ENCODE measurements at regions not wholly inside any gene's neighbourhood (a gene's known extent, or its start where the extent isn't known, plus 50 kb on each side); places are given as distances from the start of the nearest gene placed in this dataset.
A peak's percentile ranks its signal among the peaks of the same experiment; 100 is the strongest.
"Not testable (repeated sequence)": the region's sequence is repeated elsewhere in the genome, so short reads cannot be mapped to it uniquely, and the experiment has no call there.

GRCh38 chr6:61622601-61623000 lies 663.4 kb downstream of the KHDRBS2 start:
- Histone ChIP-seq H3K9me3 (ENCODE audit: control insufficient read depth, low read length) (no peaks in the 10 kb centered on the region), H3K4me3 (ENCODE audit: low read length) (no peak overlapping the region), H3K27me3 (ENCODE audit: control insufficient read depth, insufficient read depth) (no peaks in the 10 kb centered on the region), H3K4me1 (ENCODE audit: control insufficient read depth, insufficient read depth, low read length) (no peaks in the 10 kb centered on the region), H3K27ac (ENCODE audit: low read length) (no peak overlapping the region)
- intact Hi-C loops (cut with DNase I): no loop called here
- ATAC-seq: no peak
- 65% methylated on average over 4 of the region's 4 CpGs for WGBS
- DNase-seq: no peak

DNA sequence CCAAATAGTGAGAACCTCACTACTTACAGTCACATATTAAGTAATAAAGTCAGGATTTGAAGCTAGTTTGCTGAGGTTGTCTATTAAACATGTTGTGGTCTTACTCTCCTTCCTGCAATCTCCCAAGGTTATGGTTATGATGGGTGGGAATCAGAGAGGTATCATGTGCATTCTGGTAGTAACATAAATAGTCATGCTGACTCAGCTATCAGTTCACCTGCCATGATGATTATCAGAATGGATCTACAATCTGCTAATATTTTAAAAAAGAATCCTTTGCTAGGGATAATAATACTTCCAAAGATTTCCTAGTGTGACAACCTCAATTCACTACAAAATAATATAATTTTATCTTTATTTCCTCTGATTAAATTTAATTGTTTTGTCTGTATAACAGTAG lies 671.9 kb downstream of the KHDRBS2 start:
- H3K27me3 ChIP-seq (ENCODE audit: control insufficient read depth, insufficient read depth): no peaks in the 10 kb centered on the region
- intact Hi-C loops (cut with DNase I): no loop called here
- H3K4me3 ChIP-seq (ENCODE audit: low read length): no peak overlapping the region
- DNase-seq (no peak), ATAC-seq (no peak)
- no peaks in the 10 kb centered on the region for H3K9me3 ChIP-seq (ENCODE audit: control insufficient read depth, low read length)
- H3K4me1 ChIP-seq (ENCODE audit: control insufficient read depth, insufficient read depth, low read length): no peaks in the 10 kb centered on the region
- no peak overlapping the region for H3K27ac ChIP-seq (ENCODE audit: low read length)

GRCh38 chr6:61606500-61606899 lies 679.5 kb downstream of the KHDRBS2 start:
- WGBS: 64% methylated on average over 2 of the region's 2 CpGs
- DNase-seq: no peak
- ATAC-seq: no peak

DNA sequence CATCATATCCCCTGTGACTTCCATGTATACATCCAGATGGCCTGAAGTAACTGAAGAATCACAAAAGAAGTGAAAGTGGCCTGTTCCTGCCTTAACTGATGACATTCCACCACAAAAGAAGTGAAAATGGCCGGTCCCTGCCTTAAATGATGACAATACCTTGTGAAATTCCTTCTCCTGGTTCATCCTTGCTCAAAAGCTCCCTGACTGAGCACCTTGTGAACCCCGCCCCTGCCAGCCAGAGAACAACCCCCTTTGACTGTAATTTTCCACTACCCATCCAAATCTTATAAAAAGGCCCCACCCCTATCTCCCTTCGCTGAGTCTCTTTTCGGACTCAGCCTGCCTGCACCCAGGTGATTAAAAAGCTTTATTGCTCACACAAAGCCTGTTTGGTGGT lies 680.2 kb downstream of the KHDRBS2 start:
- DNase-seq; intact Hi-C loops (cut with DNase I); H3K4me3 ChIP-seq (ENCODE audit: low read length); ATAC-seq; H3K27me3 ChIP-seq (ENCODE audit: control insufficient read depth, insufficient read depth); H3K9me3 ChIP-seq (ENCODE audit: control insufficient read depth, low read length); H3K4me1 ChIP-seq (ENCODE audit: control insufficient read depth, insufficient read depth, low read length); H3K27ac ChIP-seq (ENCODE audit: low read length): not testable (repeated sequence)
- 62% methylated on average over 4 of the region's 4 CpGs for WGBS

More at GRCh38 chr6:61606500-61606899, 679.5 kb downstream of the KHDRBS2 start:
- Histone ChIP-seq H3K27ac (ENCODE audit: low read length) (no peak overlapping the region), H3K9me3 (ENCODE audit: control insufficient read depth, low read length) (no peaks in the 10 kb centered on the region), H3K27me3 (ENCODE audit: control insufficient read depth, insufficient read depth) (no peaks in the 10 kb centered on the region), H3K4me3 (ENCODE audit: low read length) (no peak overlapping the region), H3K4me1 (ENCODE audit: control insufficient read depth, insufficient read depth, low read length) (no peaks in the 10 kb centered on the region)
- intact Hi-C loops (cut with DNase I): no loop called here

GRCh38 chr6:61602171-61602570 lies 683.9 kb downstream of the KHDRBS2 start:
- DNase-seq; intact Hi-C loops (cut with DNase I); H3K4me1 ChIP-seq (ENCODE audit: control insufficient read depth, insufficient read depth, low read length); H3K4me3 ChIP-seq (ENCODE audit: low read length); ATAC-seq; H3K9me3 ChIP-seq (ENCODE audit: control insufficient read depth, low read length); H3K27ac ChIP-seq (ENCODE audit: low read length); H3K27me3 ChIP-seq (ENCODE audit: control insufficient read depth, insufficient read depth): not testable (repeated sequence)
- whole genome bisulfite sequencing: 69% methylated on average over 4 of the region's 4 CpGs

DNA sequence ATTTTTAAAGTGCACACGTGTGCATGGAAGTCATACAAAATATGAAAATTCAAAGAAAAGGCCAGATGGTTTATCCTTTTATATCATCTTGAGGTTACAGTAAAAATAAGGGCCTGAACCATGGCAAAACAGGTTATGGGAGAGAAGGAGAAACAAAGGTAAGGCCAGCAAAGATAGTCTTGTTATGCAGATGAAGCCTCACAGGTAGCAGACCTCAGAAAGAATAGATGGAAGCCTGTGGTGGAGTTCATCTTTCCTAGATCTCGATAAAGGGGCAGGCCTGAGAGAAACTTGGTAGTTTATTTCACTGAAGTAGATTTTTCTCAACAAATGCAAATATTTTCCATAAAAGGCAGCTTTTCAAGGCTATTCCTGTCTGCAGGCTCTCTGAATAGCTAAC lies 693.8 kb downstream of the KHDRBS2 start:
- 77% methylated on average over 2 of the region's 2 CpGs for WGBS
- ATAC-seq (no peak), DNase-seq (no peak)
- no peak overlapping the region for H3K4me3 ChIP-seq (ENCODE audit: low read length)
- no peaks in the 10 kb centered on the region for H3K4me1 ChIP-seq (ENCODE audit: control insufficient read depth, insufficient read depth, low read length)
- no peaks in the 10 kb centered on the region for H3K27me3 ChIP-seq (ENCODE audit: control insufficient read depth, insufficient read depth)
- no peak overlapping the region for H3K27ac ChIP-seq (ENCODE audit: low read length)
- intact Hi-C loops (cut with DNase I): no loop called here
- H3K9me3 ChIP-seq (ENCODE audit: control insufficient read depth, low read length): no peaks in the 10 kb centered on the region

DNA sequence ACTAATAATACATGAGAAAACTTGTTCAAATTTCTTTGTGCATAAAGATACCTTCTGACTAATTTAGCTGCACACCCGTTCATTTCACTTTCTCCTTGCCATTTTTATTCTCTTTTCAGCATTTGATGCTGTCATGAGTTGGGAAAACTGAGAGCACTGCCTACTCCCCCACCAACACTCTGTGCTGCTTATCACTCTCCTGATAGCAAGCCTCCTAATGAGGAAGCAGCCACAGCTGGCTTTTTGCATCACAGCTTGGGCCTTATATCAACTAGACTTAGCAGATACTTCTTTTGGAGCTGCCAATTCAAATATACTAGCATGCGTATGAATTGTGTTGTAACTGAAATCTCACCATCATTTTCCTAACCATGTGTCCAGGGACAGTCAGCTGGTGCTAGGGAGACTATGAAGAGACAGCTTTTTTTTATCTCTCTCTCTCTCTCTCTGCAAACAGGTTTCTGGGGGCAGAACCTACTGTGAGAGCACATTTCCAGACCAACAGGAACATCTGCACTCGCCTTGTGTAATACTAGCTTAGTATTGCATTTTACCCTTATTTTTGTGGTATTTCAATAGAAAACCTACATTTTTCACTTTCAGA lies 699.0 kb downstream of the KHDRBS2 start:
- Histone ChIP-seq H3K27me3 (ENCODE audit: control insufficient read depth, insufficient read depth) (no peaks in the 10 kb centered on the region), H3K27ac (ENCODE audit: low read length) (no peak overlapping the region), H3K4me3 (ENCODE audit: low read length) (no peak overlapping the region), H3K4me1 (ENCODE audit: control insufficient read depth, insufficient read depth, low read length) (no peaks in the 10 kb centered on the region), H3K9me3 (ENCODE audit: control insufficient read depth, low read length) (no peaks in the 10 kb centered on the region)
- 32% methylated on average over 3 of the region's 3 CpGs for WGBS
- intact Hi-C loops (cut with DNase I): no loop called here
- ATAC-seq (peak; percentile 90), DNase-seq (peak; percentile 36 to 65 (median 46))

GRCh38 chr6:61585504-61585903 lies 700.5 kb downstream of the KHDRBS2 start:
- ATAC-seq (no peak), DNase-seq (no peak)
- H3K4me3 ChIP-seq (ENCODE audit: low read length): no peak overlapping the region
- no peaks in the 10 kb centered on the region for H3K4me1 ChIP-seq (ENCODE audit: control insufficient read depth, insufficient read depth, low read length)
- 0% methylated on average over 2 of the region's 2 CpGs for WGBS
- no peaks in the 10 kb centered on the region for H3K27me3 ChIP-seq (ENCODE audit: control insufficient read depth, insufficient read depth)
- no peak overlapping the region for H3K27ac ChIP-seq (ENCODE audit: low read length)
- no peaks in the 10 kb centered on the region for H3K9me3 ChIP-seq (ENCODE audit: control insufficient read depth, low read length)
- intact Hi-C loops (cut with DNase I): no loop called here

DNA sequence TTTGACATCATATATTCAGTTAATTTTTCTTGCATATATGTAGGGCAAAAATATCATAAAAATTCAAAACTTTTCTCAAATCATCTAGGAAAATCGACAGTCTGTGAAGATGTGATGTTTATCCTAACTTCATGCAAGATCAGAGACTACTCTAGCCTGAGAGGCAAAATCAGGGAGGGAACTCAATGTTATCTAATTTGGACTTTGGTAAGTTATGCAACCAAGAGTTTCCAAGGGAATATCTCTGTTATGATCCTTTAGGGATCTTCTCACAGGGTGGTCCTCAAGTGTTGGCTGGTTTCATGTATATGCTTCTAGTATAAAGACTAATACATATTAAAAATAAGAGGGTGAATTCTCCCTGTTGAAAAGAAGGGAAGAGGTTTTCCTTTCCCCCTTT lies 723.9 kb downstream of the KHDRBS2 start:
- Histone ChIP-seq H3K4me1 (ENCODE audit: control insufficient read depth, insufficient read depth, low read length) (no peaks in the 10 kb centered on the region), H3K27me3 (ENCODE audit: control insufficient read depth, insufficient read depth) (no peaks in the 10 kb centered on the region), H3K9me3 (ENCODE audit: control insufficient read depth, low read length) (no peaks in the 10 kb centered on the region), H3K27ac (ENCODE audit: low read length) (no peak overlapping the region), H3K4me3 (ENCODE audit: low read length) (no peak overlapping the region)
- ATAC-seq (no peak), DNase-seq (no peak)
- WGBS: 59% methylated on average over 1 of the region's 1 CpG
- intact Hi-C loops (cut with DNase I): no loop called here

DNA sequence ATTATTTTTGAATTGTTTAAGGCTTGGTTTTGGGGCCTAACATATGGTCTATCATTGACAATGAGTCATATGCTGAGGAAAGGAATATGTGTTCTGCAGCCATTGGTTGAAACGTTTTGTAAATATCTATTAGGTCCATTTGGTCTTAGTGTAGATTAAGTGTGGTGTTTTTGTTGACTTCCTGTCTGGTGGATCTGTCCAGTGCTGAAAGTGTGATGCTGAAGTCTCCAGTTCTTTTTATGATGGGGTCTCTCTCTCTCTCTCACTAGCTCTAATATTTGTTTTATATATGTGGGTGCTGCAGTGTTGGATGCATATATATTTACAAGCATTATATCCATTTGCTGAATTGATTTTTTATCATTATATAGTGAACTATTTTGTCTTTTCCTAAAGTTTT lies 727.2 kb downstream of the KHDRBS2 start:
- Histone ChIP-seq H3K27ac (ENCODE audit: low read length) (no peak overlapping the region), H3K27me3 (ENCODE audit: control insufficient read depth, insufficient read depth) (no peaks in the 10 kb centered on the region), H3K4me3 (ENCODE audit: low read length) (no peak overlapping the region), H3K9me3 (ENCODE audit: control insufficient read depth, low read length) (no peaks in the 10 kb centered on the region), H3K4me1 (ENCODE audit: control insufficient read depth, insufficient read depth, low read length) (no peaks in the 10 kb centered on the region)
- DNase-seq (no peak), ATAC-seq (no peak)
- intact Hi-C loops (cut with DNase I): no loop called here
- 25% methylated on average over 1 of the region's 1 CpG for WGBS

GRCh38 chr6:61555993-61556392 lies 730.0 kb downstream of the KHDRBS2 start:
- Histone ChIP-seq H3K27me3 (ENCODE audit: control insufficient read depth, insufficient read depth) (no peaks in the 10 kb centered on the region), H3K27ac (ENCODE audit: low read length) (no peak overlapping the region), H3K4me3 (ENCODE audit: low read length) (no peak overlapping the region), H3K9me3 (ENCODE audit: control insufficient read depth, low read length) (no peaks in the 10 kb centered on the region), H3K4me1 (ENCODE audit: control insufficient read depth, insufficient read depth, low read length) (no peaks in the 10 kb centered on the region)
- intact Hi-C loops (cut with DNase I): no loop called here
- WGBS: 92% methylated on average over 6 of the region's 6 CpGs
- DNase-seq: no peak
- ATAC-seq: no peak

DNA sequence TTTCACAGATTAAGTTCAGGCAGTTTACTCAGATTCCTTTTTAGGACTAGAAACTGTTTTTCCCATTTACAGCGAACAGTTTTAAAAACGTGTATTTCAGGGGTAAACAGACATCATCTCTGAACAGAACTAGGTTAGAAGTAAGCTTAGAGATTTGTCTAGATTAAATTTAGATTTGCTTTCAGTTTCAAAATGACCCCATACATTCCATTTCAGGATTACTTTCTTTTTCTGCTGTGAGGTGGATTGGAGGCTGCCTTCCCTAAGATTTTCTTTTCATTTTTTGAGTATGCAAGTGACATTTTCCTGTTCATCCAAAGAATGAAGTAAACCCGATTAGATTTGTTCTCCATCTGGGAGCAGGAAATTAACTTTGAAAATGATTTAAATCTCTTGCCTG lies 747.2 kb downstream of the KHDRBS2 start:
- intact Hi-C loops (cut with DNase I): no loop called here
- WGBS: 46% methylated on average over 3 of the region's 3 CpGs
- Histone ChIP-seq H3K27me3 (ENCODE audit: control insufficient read depth, insufficient read depth) (no peaks in the 10 kb centered on the region), H3K27ac (ENCODE audit: low read length) (no peak overlapping the region), H3K9me3 (ENCODE audit: control insufficient read depth, low read length) (no peaks in the 10 kb centered on the region), H3K4me1 (ENCODE audit: control insufficient read depth, insufficient read depth, low read length) (no peaks in the 10 kb centered on the region), H3K4me3 (ENCODE audit: low read length) (no peak overlapping the region)
- DNase-seq (no peak), ATAC-seq (no peak)
